Tibial artery (tissue), 4 donors: ENCODE measurements at regions not wholly inside any gene's neighbourhood (a gene's known extent, or its start where the extent isn't known, plus 50 kb on each side); places are given as distances from the start of the nearest gene placed in this dataset.

Source experiments
- DNase-seq, 2 donors: peaks; one replicate each; pipeline ENCODE4 v3.0.0-alpha.2; 2019
- H3K27ac ChIP-seq, 2 donors: fragments of 200-600 bp; sonication (generic) in 1 of 2; 1 replicate in 1 of 2; 2 replicates in 1 of 2; pipeline ENCODE4 v1.5.1; 2018 to 2019; ENCODE audit warnings: mild to moderate bottlenecking in 1 of 2
- H3K27me3 ChIP-seq, 2 donors: fragments of 200-600 bp; sonication (generic) in 1 of 2; one replicate each; pipeline versions ENCODE4 v1.5.1 to v1.6.0; 2016 to 2019
- H3K36me3 ChIP-seq, 3 donors: fragments of 200-600 bp; sonication (generic) in 2 of 3; one replicate each; pipeline ENCODE4 v1.5.1; 2016 to 2019; ENCODE audit warnings: mild to moderate bottlenecking in 2 of 3
- H3K4me1 ChIP-seq, 4 donors: fragments of 200-600 bp; sonication (generic) in 2 of 4; 1 replicate in 3 of 4; 2 replicates in 1 of 4; pipeline ENCODE4 v1.5.1; 2016 to 2019
- H3K4me3 ChIP-seq, 2 donors: fragments of 200-600 bp; sonication (generic) in 1 of 2; 1 replicate in 1 of 2; 2 replicates in 1 of 2; pipeline ENCODE4 v1.5.1; 2018 to 2019; ENCODE audit warnings: mild to moderate bottlenecking in 2 of 2
- H3K9me3 ChIP-seq, 3 donors: fragments of 200-600 bp; sonication (generic) in 1 of 3; one replicate each; pipeline ENCODE4 v1.5.1; 2016 to 2019
- CTCF ChIP-seq, 2 experiments: fragments of 200-600 bp in 1 of 2; fragments of 450-650 bp in 1 of 2; IDR thresholded peaks; one replicate each; pipeline ENCODE4 v1.5.1; 2017 to 2019; ENCODE audit warnings: antibody characterized with exemption in 2 of 2, mild to moderate bottlenecking in 1 of 2, moderate library complexity in 1 of 2
- intact Hi-C: fragments of 100-400 bp; cut with DNase I; formaldehyde crosslinking; loops from one replicate; pipeline ENCODE4 v1.15.0; 2023; ENCODE audit warnings: low total_unique reads

DNA sequence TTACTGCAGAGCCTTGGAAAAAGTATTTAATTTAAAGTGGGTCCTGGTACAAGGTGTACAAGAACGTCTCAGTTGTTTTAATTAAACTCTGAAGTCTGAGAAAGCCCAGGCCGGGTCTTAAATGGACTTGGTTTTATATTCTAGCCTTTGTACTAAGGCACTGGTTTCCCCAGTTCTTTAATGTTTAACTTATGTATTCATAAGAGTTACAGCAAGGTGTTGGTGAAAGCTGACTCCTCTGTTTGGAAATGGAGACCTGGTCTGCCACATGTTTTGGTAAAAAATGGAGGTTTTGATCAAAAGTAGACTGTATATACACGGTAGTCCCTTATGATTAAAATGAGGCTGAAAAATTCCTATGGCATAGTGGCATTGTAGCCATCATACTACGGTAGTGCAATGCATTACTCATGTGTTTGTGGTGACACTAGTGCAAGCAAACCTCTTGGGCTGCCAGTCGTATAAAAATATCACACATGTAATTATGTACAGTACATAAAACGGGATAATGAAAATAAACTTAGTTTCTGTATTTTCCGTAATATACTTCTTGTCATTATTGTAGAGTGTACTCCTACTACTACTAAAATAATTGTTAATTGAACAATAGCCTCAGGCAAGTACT is 883.4 kb upstream of the SPRY2 start:
- no peaks in the 10 kb centered on the region for H3K4me1 ChIP-seq
- H3K4me3 ChIP-seq, result no peak overlapping the region
- H3K9me3 ChIP-seq, result no peaks in the 10 kb centered on the region
- H3K27ac ChIP-seq, result no peak overlapping the region
- H3K36me3 ChIP-seq, result no peaks in the 10 kb centered on the region
- DNase-seq, result no peak
- no peaks in the 10 kb centered on the region for H3K27me3 ChIP-seq
- intact Hi-C loops, result no loop called here
- no peak for TF ChIP-seq CTCF (IDR thresholded peaks at IDR 0.05)

DNA sequence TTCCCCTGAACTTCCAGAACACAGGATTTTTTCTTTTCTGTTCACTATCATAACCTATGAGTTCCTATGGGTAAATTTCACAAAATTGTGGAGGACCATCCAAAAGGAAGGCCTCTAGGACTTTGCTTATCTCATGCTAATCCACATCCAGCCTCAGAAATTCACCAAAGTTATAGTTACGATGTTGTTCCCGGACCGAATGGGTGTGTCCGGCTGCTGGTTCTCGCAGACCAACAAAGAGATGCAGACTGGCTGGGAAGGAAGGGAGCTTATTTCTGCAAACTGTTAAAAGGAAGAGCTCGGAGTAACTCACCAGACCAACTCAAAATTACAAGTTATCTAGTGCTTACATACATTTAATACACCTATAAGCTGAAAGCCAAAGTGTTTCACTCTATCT is 882.9 kb upstream of the SPRY2 start:
- H3K4me3 ChIP-seq, result no peak overlapping the region
- H3K4me1 ChIP-seq, result no peaks in the 10 kb centered on the region
- no peaks in the 10 kb centered on the region for H3K36me3 ChIP-seq
- no peaks in the 10 kb centered on the region for H3K27me3 ChIP-seq
- DNase-seq, result no peak
- H3K9me3 ChIP-seq, result no peaks in the 10 kb centered on the region
- intact Hi-C loops, result no loop called here
- H3K27ac ChIP-seq, result no peak overlapping the region
- no peak for TF ChIP-seq CTCF (IDR thresholded peaks at IDR 0.05)

DNA sequence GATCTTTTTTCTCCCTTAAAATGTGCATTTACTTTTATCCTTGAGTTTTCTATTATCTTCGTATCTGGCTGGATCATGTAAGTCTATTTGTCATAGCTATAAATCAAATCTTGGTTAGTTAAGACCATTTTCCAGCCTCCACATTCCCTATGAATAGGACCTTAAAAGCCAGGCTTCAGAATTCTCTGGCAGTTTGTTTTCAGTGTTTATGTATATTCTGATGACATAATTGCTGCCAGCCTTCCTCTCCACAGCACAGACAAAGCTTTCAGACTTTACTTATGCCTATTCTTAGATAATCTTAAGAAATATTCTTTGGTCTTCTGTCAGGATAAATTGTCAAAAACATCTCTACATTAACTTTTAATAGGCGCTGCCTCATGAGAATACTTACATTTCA is 870.8 kb upstream of the SPRY2 start:
- H3K4me3 ChIP-seq, result no peak overlapping the region
- H3K4me1 ChIP-seq, result no peaks in the 10 kb centered on the region
- no peaks in the 10 kb centered on the region for H3K27me3 ChIP-seq
- H3K9me3 ChIP-seq, result no peaks in the 10 kb centered on the region
- DNase-seq, result no peak
- TF ChIP-seq CTCF (IDR thresholded peaks at IDR 0.05), result no peak
- intact Hi-C loops, result no loop called here
- no peak overlapping the region for H3K27ac ChIP-seq
- H3K36me3 ChIP-seq, result no peaks in the 10 kb centered on the region

- no peaks in the 10 kb centered on the region for H3K27me3 ChIP-seq
- intact Hi-C loops, result no loop called here
- no peak overlapping the region for H3K4me3 ChIP-seq
- no peaks in the 10 kb centered on the region for H3K4me1 ChIP-seq
- no peak overlapping the region for H3K27ac ChIP-seq
- no peaks in the 10 kb centered on the region for H3K36me3 ChIP-seq
- DNase-seq, result no peak
- H3K9me3 ChIP-seq, result no peaks in the 10 kb centered on the region
- TF ChIP-seq CTCF (IDR thresholded peaks at IDR 0.05), result no peak
These were observed 866.7 kb upstream of the SPRY2 start for GRCh38 chr13:81207636-81208035.

- Histone ChIP-seq H3K27ac (no peak overlapping the region), H3K27me3 (no peaks in the 10 kb centered on the region), H3K36me3 (no peaks in the 10 kb centered on the region), H3K4me1 (no peaks in the 10 kb centered on the region), H3K9me3 (no peaks in the 10 kb centered on the region), H3K4me3 (no peak overlapping the region)
- intact Hi-C loops, result no loop called here
- TF ChIP-seq CTCF (IDR thresholded peaks at IDR 0.05), result no peak
- no peak for DNase-seq
These were observed 866.3 kb upstream of the SPRY2 start for GRCh38 chr13:81207231-81207630.

DNA sequence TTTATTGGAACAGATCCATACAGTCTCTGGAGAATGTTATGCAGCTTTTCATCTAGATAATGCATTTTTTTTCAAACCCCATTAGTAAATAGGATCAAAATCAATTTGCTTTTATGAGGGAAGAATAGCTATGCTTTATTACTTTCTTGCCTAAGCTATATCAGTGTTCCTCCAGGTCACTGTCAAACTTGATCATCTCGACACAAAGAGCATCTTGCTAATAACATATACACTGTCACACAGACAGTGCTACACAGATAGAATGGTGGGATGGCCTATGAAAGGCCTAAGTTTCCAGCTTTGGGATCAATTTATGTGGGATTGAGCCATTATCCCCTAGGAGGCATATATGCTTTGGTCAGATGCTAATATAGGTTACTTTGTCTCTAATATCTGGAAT is 862.9 kb upstream of the SPRY2 start:
- no peaks in the 10 kb centered on the region for H3K27me3 ChIP-seq
- DNase-seq, result no peak
- no peaks in the 10 kb centered on the region for H3K9me3 ChIP-seq
- no peaks in the 10 kb centered on the region for H3K36me3 ChIP-seq
- H3K27ac ChIP-seq, result no peak overlapping the region
- no peak overlapping the region for H3K4me3 ChIP-seq
- TF ChIP-seq CTCF (IDR thresholded peaks at IDR 0.05), result no peak
- H3K4me1 ChIP-seq, result no peaks in the 10 kb centered on the region
- intact Hi-C loops, result no loop called here
